ENCODE measurements at regions not wholly inside any gene's neighbourhood (a gene's known extent, or its start where the extent isn't known, plus 50 kb on each side); places are given as distances from the start of the nearest gene placed in this dataset.

DNA sequence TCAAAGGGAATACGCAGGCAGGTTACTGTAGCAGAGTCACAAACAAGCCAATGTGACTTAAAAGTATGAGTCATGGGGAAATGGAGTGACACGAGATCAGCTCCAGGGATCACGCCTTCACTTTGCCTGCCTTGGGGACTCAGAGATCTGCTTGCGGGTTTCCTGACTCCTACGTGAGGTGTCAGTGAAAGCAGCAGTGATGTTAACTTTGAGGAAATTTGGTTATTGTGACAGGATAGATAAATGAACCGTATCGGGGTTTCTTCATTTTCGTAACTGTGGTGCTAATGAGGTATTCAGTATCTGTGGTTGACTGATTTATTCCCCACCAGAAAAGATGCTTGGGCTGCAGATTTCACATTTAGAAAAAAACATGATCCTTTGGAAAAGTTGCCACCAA is 383.3 kb upstream of the ZFP42 start:
- Histone ChIP-seq H3K4me3 (ENCODE audit: insufficient read depth, low read length) (no peak overlapping the region), H3K4me1 (ENCODE audit: insufficient read depth, low read length) (peaks cover 6% of the 10 kb centered on the region)

DNA sequence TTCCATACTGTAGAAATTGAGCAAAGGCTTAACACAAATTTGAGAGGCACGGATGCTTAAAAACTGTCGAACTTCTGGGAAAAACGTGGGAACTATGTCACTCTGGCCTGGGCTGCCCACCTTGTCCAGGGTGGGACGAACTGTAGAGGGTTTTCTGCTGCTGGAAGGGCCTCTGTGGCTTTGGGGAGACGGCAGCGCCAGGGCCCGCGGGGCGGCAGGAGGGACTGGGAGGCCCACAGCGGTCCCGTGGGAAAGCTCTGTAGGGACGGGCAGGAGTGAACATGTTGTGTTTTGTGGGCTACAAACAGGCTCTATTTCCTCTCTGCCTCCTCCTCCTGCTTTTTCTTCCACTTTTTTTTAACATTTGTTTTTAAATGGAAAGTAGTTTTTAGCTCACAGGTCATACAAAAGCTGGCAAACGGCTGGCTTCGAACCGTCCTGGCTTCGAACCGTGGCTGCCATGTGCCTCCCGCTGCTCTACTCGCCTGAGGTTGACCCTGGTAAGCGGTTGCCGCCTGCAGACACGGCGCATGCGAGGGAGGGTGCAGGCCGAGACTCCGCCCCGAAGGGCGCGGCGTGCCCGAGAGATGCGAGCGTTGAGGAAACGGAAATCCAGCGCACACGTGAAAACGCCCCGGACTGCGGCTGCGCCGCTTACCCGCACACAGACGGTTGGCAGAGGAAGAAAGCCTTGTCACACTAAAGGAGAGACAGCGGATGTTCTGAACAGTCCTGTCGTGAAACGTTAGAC is 382.3 kb upstream of the ZFP42 start:
- H3K36me3 ChIP-seq (ENCODE audit: insufficient read depth, low read length): no peaks in the 10 kb centered on the region
- H4K20me1 ChIP-seq (ENCODE audit: insufficient read depth, low read length): no peaks in the 10 kb centered on the region
- H2AFZ ChIP-seq (ENCODE audit: low read length): no peak overlapping the region
- no peak overlapping the region for H3K4me3 ChIP-seq (ENCODE audit: insufficient read depth, low read length)
- no peaks in the 10 kb centered on the region for H3K9me3 ChIP-seq (ENCODE audit: low read depth, low read length)
- no peaks in the 10 kb centered on the region for H3K79me2 ChIP-seq (ENCODE audit: insufficient read depth, low read length)
- TF ChIP-seq, protein P1, sequence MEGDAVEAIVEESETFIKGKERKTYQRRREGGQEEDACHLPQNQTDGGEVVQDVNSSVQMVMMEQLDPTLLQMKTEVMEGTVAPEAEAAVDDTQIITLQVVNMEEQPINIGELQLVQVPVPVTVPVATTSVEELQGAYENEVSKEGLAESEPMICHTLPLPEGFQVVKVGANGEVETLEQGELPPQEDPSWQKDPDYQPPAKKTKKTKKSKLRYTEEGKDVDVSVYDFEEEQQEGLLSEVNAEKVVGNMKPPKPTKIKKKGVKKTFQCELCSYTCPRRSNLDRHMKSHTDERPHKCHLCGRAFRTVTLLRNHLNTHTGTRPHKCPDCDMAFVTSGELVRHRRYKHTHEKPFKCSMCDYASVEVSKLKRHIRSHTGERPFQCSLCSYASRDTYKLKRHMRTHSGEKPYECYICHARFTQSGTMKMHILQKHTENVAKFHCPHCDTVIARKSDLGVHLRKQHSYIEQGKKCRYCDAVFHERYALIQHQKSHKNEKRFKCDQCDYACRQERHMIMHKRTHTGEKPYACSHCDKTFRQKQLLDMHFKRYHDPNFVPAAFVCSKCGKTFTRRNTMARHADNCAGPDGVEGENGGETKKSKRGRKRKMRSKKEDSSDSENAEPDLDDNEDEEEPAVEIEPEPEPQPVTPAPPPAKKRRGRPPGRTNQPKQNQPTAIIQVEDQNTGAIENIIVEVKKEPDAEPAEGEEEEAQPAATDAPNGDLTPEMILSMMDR (IDR thresholded peaks at IDR 0.05; ENCODE audit: extremely low read depth, low read depth, low read length): no peak
- peaks cover 9% of the 10 kb centered on the region for H3K4me1 ChIP-seq (ENCODE audit: insufficient read depth, low read length)
- H3K27me3 ChIP-seq (ENCODE audit: insufficient read depth, low read length): no peaks in the 10 kb centered on the region
- no peak overlapping the region for H3K4me2 ChIP-seq (ENCODE audit: insufficient read depth, low read length)
- no peak for DNase-seq (ENCODE audit: insufficient read length, low spot score, missing footprints)
- H3K27ac ChIP-seq (ENCODE audit: low read depth, low read length): no peak overlapping the region

More for the DNA sequence above, 383.3 kb upstream of the ZFP42 start:
- Histone ChIP-seq H4K20me1 (ENCODE audit: insufficient read depth, low read length) (no peaks in the 10 kb centered on the region), H3K27ac (ENCODE audit: low read depth, low read length) (no peak overlapping the region), H3K27me3 (ENCODE audit: insufficient read depth, low read length) (no peaks in the 10 kb centered on the region), H3K36me3 (ENCODE audit: insufficient read depth, low read length) (no peaks in the 10 kb centered on the region), H3K4me2 (ENCODE audit: insufficient read depth, low read length) (peak overlapping the region; percentile 16), H3K79me2 (ENCODE audit: insufficient read depth, low read length) (no peaks in the 10 kb centered on the region), H3K9me3 (ENCODE audit: low read depth, low read length) (no peaks in the 10 kb centered on the region), H2AFZ (ENCODE audit: low read length) (no peak overlapping the region)
- TF ChIP-seq, protein P1 (IDR thresholded peaks at IDR 0.05; ENCODE audit: extremely low read depth, low read depth, low read length): no peak
- DNase-seq (ENCODE audit: insufficient read length, low spot score, missing footprints): peak; percentile 64

GRCh38 chr4:187615972-187616371 is 379.6 kb upstream of the ZFP42 start:
- Histone ChIP-seq H3K79me2 (ENCODE audit: insufficient read depth, low read length) (no peaks in the 10 kb centered on the region), H3K4me3 (ENCODE audit: insufficient read depth, low read length) (no peak overlapping the region), H3K9me3 (ENCODE audit: low read depth, low read length) (no peaks in the 10 kb centered on the region), H4K20me1 (ENCODE audit: insufficient read depth, low read length) (no peaks in the 10 kb centered on the region), H3K27ac (ENCODE audit: low read depth, low read length) (no peak overlapping the region), H3K27me3 (ENCODE audit: insufficient read depth, low read length) (no peaks in the 10 kb centered on the region), H3K4me2 (ENCODE audit: insufficient read depth, low read length) (no peak overlapping the region), H3K4me1 (ENCODE audit: insufficient read depth, low read length) (peaks cover 19% of the 10 kb centered on the region), H2AFZ (ENCODE audit: low read length) (no peak overlapping the region), H3K36me3 (ENCODE audit: insufficient read depth, low read length) (no peaks in the 10 kb centered on the region)
- TF ChIP-seq, protein P1 (IDR thresholded peaks at IDR 0.05; ENCODE audit: extremely low read depth, low read depth, low read length): no peak
- no peak for DNase-seq (ENCODE audit: insufficient read length, low spot score, missing footprints)

DNA sequence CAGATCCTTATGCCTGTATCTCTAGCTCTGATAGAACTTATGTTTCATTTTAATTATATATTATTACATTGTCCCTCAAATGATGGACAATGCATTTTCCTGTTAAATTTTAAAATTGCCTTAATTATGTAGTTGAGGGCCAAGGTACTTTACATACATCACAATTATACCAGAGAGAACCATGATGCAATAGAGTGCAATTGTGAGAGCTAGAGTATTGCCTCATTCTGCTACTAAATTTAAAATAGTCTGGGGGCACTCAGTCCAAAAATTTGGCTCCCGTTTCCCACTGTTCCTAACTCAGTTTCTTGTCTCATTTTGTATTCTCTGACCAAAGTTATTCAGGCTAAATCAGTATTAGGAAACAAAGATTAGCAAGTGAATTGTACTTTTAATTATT is 378.5 kb upstream of the ZFP42 start:
- H2AFZ ChIP-seq (ENCODE audit: low read length): peak overlapping the region; percentile 56

More for the DNA sequence above, 378.5 kb upstream of the ZFP42 start:
- no peak for DNase-seq (ENCODE audit: insufficient read length, low spot score, missing footprints)
- H3K4me3 ChIP-seq (ENCODE audit: insufficient read depth, low read length): no peak overlapping the region
- no peaks in the 10 kb centered on the region for H3K79me2 ChIP-seq (ENCODE audit: insufficient read depth, low read length)
- H3K27ac ChIP-seq (ENCODE audit: low read depth, low read length): no peak overlapping the region
- no peaks in the 10 kb centered on the region for H3K27me3 ChIP-seq (ENCODE audit: insufficient read depth, low read length)
- TF ChIP-seq, protein P1 (IDR thresholded peaks at IDR 0.05; ENCODE audit: extremely low read depth, low read depth, low read length): no peak
- peaks cover 19% of the 10 kb centered on the region for H3K4me1 ChIP-seq (ENCODE audit: insufficient read depth, low read length)
- H3K9me3 ChIP-seq (ENCODE audit: low read depth, low read length): no peaks in the 10 kb centered on the region
- H3K36me3 ChIP-seq (ENCODE audit: insufficient read depth, low read length): no peaks in the 10 kb centered on the region
- H4K20me1 ChIP-seq (ENCODE audit: insufficient read depth, low read length): no peaks in the 10 kb centered on the region
- no peak overlapping the region for H3K4me2 ChIP-seq (ENCODE audit: insufficient read depth, low read length)
